ENCODE measurements at regions not wholly inside any gene's neighbourhood (a gene's known extent, or its start where the extent isn't known, plus 50 kb on each side); places are given as distances from the start of the nearest gene placed in this dataset.

- no peak for TF ChIP-seq OSR1 (CRISPR knock-in tag; IDR thresholded peaks at IDR 0.05)
- ATAC-seq, result no peak
Observed at GRCh38 chr3:104887069-104887468, 479.6 kb upstream of the ALCAM start.

DNA sequence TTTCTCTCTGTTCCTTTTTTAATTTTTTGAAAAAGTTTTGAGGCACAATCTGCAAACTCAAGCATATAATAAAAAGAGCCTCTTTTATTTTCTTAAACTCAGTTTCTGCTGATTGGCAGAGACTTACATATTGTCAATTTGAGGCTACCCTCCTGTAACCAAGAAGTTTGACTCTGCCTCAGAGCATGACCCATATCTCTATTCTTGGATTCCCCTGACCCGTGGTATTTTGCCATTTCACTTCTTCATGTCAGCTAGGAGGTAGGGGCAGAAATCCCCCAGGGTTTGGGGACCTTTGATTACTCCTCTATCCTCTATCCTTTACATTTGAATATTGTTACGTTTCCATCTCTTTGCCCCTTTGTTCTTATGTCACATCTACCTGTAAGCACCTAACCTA, 479.1 kb upstream of the ALCAM start:
- ATAC-seq, result no peak
- no peak for TF ChIP-seq CSDC2 (CRISPR knock-in tag; IDR thresholded peaks at IDR 0.05)
- TF ChIP-seq PPARA (CRISPR knock-in tag; IDR thresholded peaks at IDR 0.05; ENCODE audit: borderline replicate concordance), result no peak
- TF ChIP-seq ZFP30 (CRISPR knock-in tag; IDR thresholded peaks at IDR 0.05), result no peak
- TF ChIP-seq, protein P1, sequence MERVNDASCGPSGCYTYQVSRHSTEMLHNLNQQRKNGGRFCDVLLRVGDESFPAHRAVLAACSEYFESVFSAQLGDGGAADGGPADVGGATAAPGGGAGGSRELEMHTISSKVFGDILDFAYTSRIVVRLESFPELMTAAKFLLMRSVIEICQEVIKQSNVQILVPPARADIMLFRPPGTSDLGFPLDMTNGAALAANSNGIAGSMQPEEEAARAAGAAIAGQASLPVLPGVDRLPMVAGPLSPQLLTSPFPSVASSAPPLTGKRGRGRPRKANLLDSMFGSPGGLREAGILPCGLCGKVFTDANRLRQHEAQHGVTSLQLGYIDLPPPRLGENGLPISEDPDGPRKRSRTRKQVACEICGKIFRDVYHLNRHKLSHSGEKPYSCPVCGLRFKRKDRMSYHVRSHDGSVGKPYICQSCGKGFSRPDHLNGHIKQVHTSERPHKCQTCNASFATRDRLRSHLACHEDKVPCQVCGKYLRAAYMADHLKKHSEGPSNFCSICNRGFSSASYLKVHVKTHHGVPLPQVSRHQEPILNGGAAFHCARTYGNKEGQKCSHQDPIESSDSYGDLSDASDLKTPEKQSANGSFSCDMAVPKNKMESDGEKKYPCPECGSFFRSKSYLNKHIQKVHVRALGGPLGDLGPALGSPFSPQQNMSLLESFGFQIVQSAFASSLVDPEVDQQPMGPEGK (CRISPR knock-in tag; IDR thresholded peaks at IDR 0.05; ENCODE audit: borderline replicate concordance), result no peak
- no peak for TF ChIP-seq ZFP3 (CRISPR knock-in tag; IDR thresholded peaks at IDR 0.05)
- TF ChIP-seq, protein P2, sequence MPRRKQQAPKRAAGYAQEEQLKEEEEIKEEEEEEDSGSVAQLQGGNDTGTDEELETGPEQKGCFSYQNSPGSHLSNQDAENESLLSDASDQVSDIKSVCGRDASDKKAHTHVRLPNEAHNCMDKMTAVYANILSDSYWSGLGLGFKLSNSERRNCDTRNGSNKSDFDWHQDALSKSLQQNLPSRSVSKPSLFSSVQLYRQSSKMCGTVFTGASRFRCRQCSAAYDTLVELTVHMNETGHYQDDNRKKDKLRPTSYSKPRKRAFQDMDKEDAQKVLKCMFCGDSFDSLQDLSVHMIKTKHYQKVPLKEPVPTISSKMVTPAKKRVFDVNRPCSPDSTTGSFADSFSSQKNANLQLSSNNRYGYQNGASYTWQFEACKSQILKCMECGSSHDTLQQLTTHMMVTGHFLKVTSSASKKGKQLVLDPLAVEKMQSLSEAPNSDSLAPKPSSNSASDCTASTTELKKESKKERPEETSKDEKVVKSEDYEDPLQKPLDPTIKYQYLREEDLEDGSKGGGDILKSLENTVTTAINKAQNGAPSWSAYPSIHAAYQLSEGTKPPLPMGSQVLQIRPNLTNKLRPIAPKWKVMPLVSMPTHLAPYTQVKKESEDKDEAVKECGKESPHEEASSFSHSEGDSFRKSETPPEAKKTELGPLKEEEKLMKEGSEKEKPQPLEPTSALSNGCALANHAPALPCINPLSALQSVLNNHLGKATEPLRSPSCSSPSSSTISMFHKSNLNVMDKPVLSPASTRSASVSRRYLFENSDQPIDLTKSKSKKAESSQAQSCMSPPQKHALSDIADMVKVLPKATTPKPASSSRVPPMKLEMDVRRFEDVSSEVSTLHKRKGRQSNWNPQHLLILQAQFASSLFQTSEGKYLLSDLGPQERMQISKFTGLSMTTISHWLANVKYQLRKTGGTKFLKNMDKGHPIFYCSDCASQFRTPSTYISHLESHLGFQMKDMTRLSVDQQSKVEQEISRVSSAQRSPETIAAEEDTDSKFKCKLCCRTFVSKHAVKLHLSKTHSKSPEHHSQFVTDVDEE (CRISPR knock-in tag; IDR thresholded peaks at IDR 0.05), result no peak
- TF ChIP-seq ZNF8 (CRISPR knock-in tag; IDR thresholded peaks at IDR 0.05), result no peak
- TF ChIP-seq OSR1 (CRISPR knock-in tag; IDR thresholded peaks at IDR 0.05), result no peak
- no peak for TF ChIP-seq ZC3H10 (CRISPR knock-in tag; IDR thresholded peaks at IDR 0.05)
- TF ChIP-seq ISL1 (CRISPR knock-in tag; IDR thresholded peaks at IDR 0.05), result no peak
- TF ChIP-seq, protein P3, sequence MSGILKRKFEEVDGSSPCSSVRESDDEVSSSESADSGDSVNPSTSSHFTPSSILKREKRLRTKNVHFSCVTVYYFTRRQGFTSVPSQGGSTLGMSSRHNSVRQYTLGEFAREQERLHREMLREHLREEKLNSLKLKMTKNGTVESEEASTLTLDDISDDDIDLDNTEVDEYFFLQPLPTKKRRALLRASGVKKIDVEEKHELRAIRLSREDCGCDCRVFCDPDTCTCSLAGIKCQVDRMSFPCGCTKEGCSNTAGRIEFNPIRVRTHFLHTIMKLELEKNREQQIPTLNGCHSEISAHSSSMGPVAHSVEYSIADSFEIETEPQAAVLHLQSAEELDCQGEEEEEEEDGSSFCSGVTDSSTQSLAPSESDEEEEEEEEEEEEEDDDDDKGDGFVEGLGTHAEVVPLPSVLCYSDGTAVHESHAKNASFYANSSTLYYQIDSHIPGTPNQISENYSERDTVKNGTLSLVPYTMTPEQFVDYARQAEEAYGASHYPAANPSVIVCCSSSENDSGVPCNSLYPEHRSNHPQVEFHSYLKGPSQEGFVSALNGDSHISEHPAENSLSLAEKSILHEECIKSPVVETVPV (CRISPR knock-in tag; IDR thresholded peaks at IDR 0.05), result no peak
- TF ChIP-seq BACH2 (CRISPR knock-in tag; IDR thresholded peaks at IDR 0.05; ENCODE audit: borderline replicate concordance), result no peak
- no peak for TF ChIP-seq POU6F1 (CRISPR knock-in tag; IDR thresholded peaks at IDR 0.05; ENCODE audit: borderline replicate concordance, low read depth)
- TF ChIP-seq SNAI2 (CRISPR knock-in tag; IDR thresholded peaks at IDR 0.05), result no peak

DNA sequence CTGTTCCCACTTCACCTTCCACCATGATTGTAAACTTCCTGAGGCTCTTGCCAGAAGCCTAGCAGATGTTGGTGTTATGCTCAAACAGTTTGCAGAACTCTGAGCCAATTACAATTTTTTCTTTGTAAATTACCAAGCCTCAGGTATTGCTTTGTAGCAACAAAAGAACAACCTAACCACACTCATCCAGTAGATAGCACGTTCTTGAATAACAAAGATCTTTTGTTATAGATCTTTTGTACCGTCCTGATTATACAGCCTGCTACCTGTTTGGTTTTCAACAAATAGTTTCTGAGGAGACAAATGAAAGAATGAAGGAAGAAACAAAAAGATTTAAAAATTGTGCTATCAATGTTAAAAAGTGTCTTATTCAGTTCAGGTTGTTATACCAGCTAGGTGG, 474.7 kb upstream of the ALCAM start:
- ATAC-seq, result no peak
- TF ChIP-seq RARB (CRISPR knock-in tag; IDR thresholded peaks at IDR 0.05) (no peak), TOX (CRISPR knock-in tag; IDR thresholded peaks at IDR 0.05; ENCODE audit: borderline replicate concordance) (no peak), ZFP30 (CRISPR knock-in tag; IDR thresholded peaks at IDR 0.05) (no peak), PPARA (CRISPR knock-in tag; IDR thresholded peaks at IDR 0.05; ENCODE audit: borderline replicate concordance) (no peak), ZNF565 (CRISPR knock-in tag; conservative IDR thresholded peaks at IDR 0.05; ENCODE audit: low read depth) (no peak), ZNF8 (CRISPR knock-in tag; IDR thresholded peaks at IDR 0.05) (no peak), ESRRG (CRISPR knock-in tag; IDR thresholded peaks at IDR 0.05) (no peak), SNAI2 (CRISPR knock-in tag; IDR thresholded peaks at IDR 0.05) (no peak), TCF4 (CRISPR knock-in tag; IDR thresholded peaks at IDR 0.05; ENCODE audit: borderline replicate concordance) (no peak)
- TF ChIP-seq, protein P2 (CRISPR knock-in tag; IDR thresholded peaks at IDR 0.05), result no peak
